H1 (cell line): ENCODE measurements at regions not wholly inside any gene's neighbourhood (a gene's known extent, or its start where the extent isn't known, plus 50 kb on each side); places are given as distances from the start of the nearest gene placed in this dataset.

Source experiments
- CTCF ChIA-PET: fragments of 300-600 bp; sonication (Branson Sonifier 250); formaldehyde crosslinking; loops from one replicate; lab custom pipeline; 2021; ENCODE audit not compliant: partially characterized antibody; lab: Charles Lee
- POLR2A ChIA-PET: fragments of 300-600 bp; sonication (Branson Sonifier 250); formaldehyde crosslinking; loops from one replicate; lab custom pipeline; 2021; ENCODE audit warnings: inconsistent platforms; ENCODE audit not compliant: partially characterized antibody; lab: Charles Lee
- DNase-seq, 2 experiments: peaks; one replicate each; pipeline versions ENCODE4 v3.0.0 to v3.0.0-alpha.2; 2010 to 2022; ENCODE audit warnings: low spot score in 2 of 2, low read depth in 1 of 2, mixed read lengths in 1 of 2
- FAIRE-seq: peaks from 2 replicates; lab custom pipeline; 2011; peaks lifted over from hg19 to GRCh38; lab: Jason Lieb, UNC
- H2AFZ ChIP-seq: 2 replicates; pipeline ENCODE4 v1.8.1; 2012; ENCODE audit warnings: low read length, inconsistent platforms
- H2AK5ac ChIP-seq: 2 replicates; pipeline ENCODE4 v1.6.1; 2013; ENCODE audit warnings: low read depth, low read length
- H2BK120ac ChIP-seq: replicated peaks from 2 replicates; pipeline ENCODE3; 2013; ENCODE audit warnings: low read depth, low read length, inconsistent platforms
- H2BK12ac ChIP-seq: 2 replicates; pipeline ENCODE4 v1.6.1; 2013; ENCODE audit warnings: low read depth, low read length
- H2BK15ac ChIP-seq: 2 replicates; pipeline ENCODE4 v1.6.1; 2013; ENCODE audit warnings: low read length
- H2BK20ac ChIP-seq: 2 replicates; pipeline ENCODE4 v1.6.1; 2013; ENCODE audit warnings: low read length
- H2BK5ac ChIP-seq: 2 replicates; pipeline ENCODE4 v1.6.1; 2013; ENCODE audit warnings: low read depth, low read length
- H3K14ac ChIP-seq: 2 replicates; pipeline ENCODE4 v1.6.1; 2013; ENCODE audit warnings: inconsistent platforms; ENCODE audit not compliant: insufficient read length
- H3K18ac ChIP-seq: 2 replicates; pipeline ENCODE4 v1.6.1; 2013; ENCODE audit warnings: low read length; ENCODE audit errors: extremely low read depth
- H3K23ac ChIP-seq: 2 replicates; pipeline ENCODE4 v1.6.1; 2013; ENCODE audit warnings: inconsistent platforms; ENCODE audit not compliant: insufficient read length
- H3K23me2 ChIP-seq: 2 replicates; pipeline ENCODE4 v1.6.1; 2013; ENCODE audit warnings: low read depth, low read length
- H3K27ac ChIP-seq: 2 replicates; pipeline ENCODE4 v1.6.1; 2011; ENCODE audit warnings: low read depth, low read length, inconsistent platforms
- H3K27me3 ChIP-seq, 4 experiments: replicated peaks in 1 of 4; 1 replicate in 1 of 4; 2 replicates in 3 of 4; pipeline versions ENCODE4 v1.6.1 to v1.8.1; 2011 to 2013; ENCODE audit warnings: low read length in 3 of 4, mild to moderate bottlenecking in 3 of 4, inconsistent platforms in 2 of 4, mixed read lengths in 2 of 4, moderate library complexity in 1 of 4; ENCODE audit not compliant: control insufficient read depth in 3 of 4, insufficient read depth in 3 of 4; ENCODE audit errors: extremely low read depth in 1 of 4
- H3K36me3 ChIP-seq, 4 experiments: 2 replicates each; pipeline versions ENCODE4 v1.6.1 to v1.8.1; 2011 to 2013; ENCODE audit warnings: mild to moderate bottlenecking in 4 of 4, low read length in 3 of 4, moderate library complexity in 2 of 4, control low read depth in 1 of 4, inconsistent platforms in 1 of 4; ENCODE audit not compliant: insufficient read depth in 4 of 4, control insufficient read depth in 2 of 4
- H3K4ac ChIP-seq: replicated peaks from 2 replicates; pipeline ENCODE3; 2013; ENCODE audit warnings: low read length, low read depth, mixed read lengths, inconsistent platforms; ENCODE audit not compliant: insufficient read length
- H3K4me1 ChIP-seq, 4 experiments: replicated peaks in 1 of 4; 1 replicate in 1 of 4; 2 replicates in 3 of 4; pipeline versions ENCODE4 v1.6.1 to v1.8.1; 2011 to 2013; ENCODE audit warnings: low read length in 3 of 4, inconsistent platforms in 2 of 4, mixed read lengths in 1 of 4; ENCODE audit not compliant: insufficient read depth in 4 of 4, control insufficient read depth in 3 of 4
- H3K4me2 ChIP-seq, 2 experiments: 2 replicates each; pipeline versions ENCODE4 v1.6.1 to v1.8.1; 2011 to 2013; ENCODE audit warnings: low read depth in 2 of 2, low read length in 2 of 2, control low read depth in 1 of 2, inconsistent platforms in 1 of 2, mild to moderate bottlenecking in 1 of 2; ENCODE audit not compliant: insufficient read depth in 1 of 2
- H3K4me3 ChIP-seq, 4 experiments: fragments of 200-600, 300-600 bp in 1 of 4; sonication (generic), shearing (Covaris generic), sonication (Bioruptor Twin) in 1 of 4; 2 replicates each; pipeline versions ENCODE4 v1.5.1 to v1.8.1; 2011 to 2016; ENCODE audit warnings: low read length in 4 of 4, low read depth in 3 of 4, control low read depth in 2 of 4, inconsistent platforms in 2 of 4, mild to moderate bottlenecking in 2 of 4, mixed read lengths in 1 of 4, moderate library complexity in 1 of 4; ENCODE audit not compliant: insufficient read depth in 2 of 4; ENCODE audit errors: extremely low read depth in 1 of 4
- H3K56ac ChIP-seq: replicated peaks from 2 replicates; pipeline ENCODE3; 2013; ENCODE audit warnings: low read depth, mild to moderate bottlenecking, mixed read lengths, low read length, inconsistent platforms; ENCODE audit not compliant: insufficient read length
- H3K79me1 ChIP-seq: 2 replicates; pipeline ENCODE4 v1.6.1; 2013; ENCODE audit warnings: low read depth, low read length, control low read depth
- H3K79me2 ChIP-seq, 2 experiments: 2 replicates each; pipeline versions ENCODE4 v1.6.1 to v1.8.1; 2012 to 2013; ENCODE audit warnings: low read length in 2 of 2, mild to moderate bottlenecking in 2 of 2, inconsistent platforms in 1 of 2; ENCODE audit not compliant: insufficient read depth in 2 of 2, control insufficient read depth in 1 of 2
- H3K9ac ChIP-seq, 4 experiments: replicated peaks in 1 of 4; 1 replicate in 1 of 4; 2 replicates in 3 of 4; pipeline versions ENCODE4 v1.6.1 to v1.8.1; 2011 to 2013; ENCODE audit warnings: low read depth in 3 of 4, low read length in 3 of 4, control low read depth in 2 of 4, mild to moderate bottlenecking in 2 of 4, moderate library complexity in 2 of 4, inconsistent platforms in 1 of 4; ENCODE audit errors: extremely low read depth in 1 of 4
- H3K9me3 ChIP-seq, 2 experiments: 2 replicates each; pipeline versions ENCODE4 v1.6.1 to v1.8.1; 2012 to 2013; ENCODE audit warnings: mild to moderate bottlenecking in 2 of 2, moderate library complexity in 2 of 2, control low read depth in 1 of 2, inconsistent platforms in 1 of 2, low read depth in 1 of 2, low read length in 1 of 2, mixed read lengths in 1 of 2; ENCODE audit not compliant: insufficient read depth in 2 of 2
- H4K20me1 ChIP-seq, 2 experiments: replicated peaks in 1 of 2; 2 replicates each; pipeline versions ENCODE3 to v1.8.1; 2011 to 2013; ENCODE audit warnings: inconsistent platforms in 2 of 2, low read length in 2 of 2, mild to moderate bottlenecking in 1 of 2; ENCODE audit not compliant: insufficient read depth in 2 of 2, control insufficient read depth in 1 of 2
- H4K5ac ChIP-seq: 2 replicates; pipeline ENCODE4 v1.6.1; 2013; ENCODE audit warnings: low read length, low read depth, mixed read lengths, inconsistent platforms; ENCODE audit not compliant: insufficient read length
- H4K8ac ChIP-seq: 2 replicates; pipeline ENCODE4 v1.8.0; 2013; ENCODE audit warnings: mild to moderate bottlenecking, moderate library complexity, low read length, inconsistent platforms; ENCODE audit not compliant: insufficient read depth; ENCODE audit errors: extremely low read depth
- H4K91ac ChIP-seq: replicated peaks from 2 replicates; pipeline ENCODE3; 2013; ENCODE audit warnings: low read length, mixed read lengths, inconsistent platforms; ENCODE audit not compliant: insufficient read length
- SUZ12 ChIP-seq: fragments of 200-600 bp; sonication (generic); IDR thresholded peaks from 2 replicates; pipeline ENCODE4 v1.6.1; 2012; ENCODE audit warnings: mild to moderate bottlenecking, inconsistent platforms, low read length, moderate library complexity, mixed read lengths
- WGBS, 2 experiments: shearing (Covaris generic) in 1 of 2; methylation state at CpG; one replicate each; pipeline versions ENCODE4 v1.1.6 to v1.1.7; 2013 to 2015; ENCODE audit warnings: low lambda C conversion rate in 2 of 2, mixed read lengths in 2 of 2, inconsistent platforms in 1 of 2, low coverage in 1 of 2, missing lambda C conversion rate in 1 of 2; ENCODE audit not compliant: insufficient replicate concordance in 2 of 2, insufficient coverage in 1 of 2, insufficient read length in 1 of 2; ENCODE audit errors: extremely low coverage in 1 of 2, missing lambda C conversion rate in 1 of 2; 5-methylcytosine and 5-hydroxymethylcytosine counted together

- CTCF ChIA-PET = interaction anchor here (0.9 to 1.8 kb wide), 3 partner anchors 14 to 72 kb away, joined by 3 to 5 read pairs (median 3); no protein-coding TSS in a partner anchor
- H3K4me2 ChIP-seq = no peak overlapping the region
These were observed 1178.6 kb downstream of the BRD1 start for GRCh38 chr22:48649031-48649430.

More at GRCh38 chr22:48649031-48649430, 1178.6 kb downstream of the BRD1 start:
- Histone ChIP-seq H3K4ac (no peak overlapping the region), H3K36me3 (no peaks in the 10 kb centered on the region), H3K18ac (no peak overlapping the region), H3K56ac (no peak overlapping the region), H2BK15ac (no peak overlapping the region), H3K4me3 (no peak overlapping the region), H4K20me1 (peaks cover 0 to 13% of the 10 kb centered on the region in 2 experiments), H2AFZ (no peak overlapping the region), H3K4me1 (no peaks in the 10 kb centered on the region; a peak in 1 of 7 replicates), H3K27me3 (no peaks in the 10 kb centered on the region), H3K27ac (no peak overlapping the region), H2BK20ac (no peak overlapping the region), H4K91ac (no peak overlapping the region), H3K79me1 (peaks cover 5% of the 10 kb centered on the region), H3K23ac (no peak overlapping the region), H3K23me2 (no peaks in the 10 kb centered on the region), H2BK120ac (no peak overlapping the region), H3K9me3 (no peaks in the 10 kb centered on the region), H4K5ac (no peak overlapping the region), H4K8ac (no peak overlapping the region), H3K14ac (no peak overlapping the region), H3K9ac (no peak overlapping the region), H2BK12ac (no peak overlapping the region), H2AK5ac (no peak overlapping the region), H3K79me2 (no peaks in the 10 kb centered on the region), H2BK5ac (no peak overlapping the region)
- no peak for TF ChIP-seq SUZ12
- no peak for DNase-seq
- 90% methylated on average over 6 of the region's 9 CpGs; no CpG with 5 or more reads in 1 of the 2 experiments for WGBS, 2 experiments
- no peak for FAIRE-seq
- POLR2A ChIA-PET = no interaction called here
